H1 (cell line): ENCODE measurements at regions not wholly inside any gene's neighbourhood (a gene's known extent, or its start where the extent isn't known, plus 50 kb on each side); places are given as distances from the start of the nearest gene placed in this dataset.

Experiments
- HDAC6 ChIP-seq: IDR thresholded peaks from one replicate; pipeline ENCODE4 v1.7.1; 2012; ENCODE audit warnings: low read depth, mild to moderate bottlenecking, inconsistent platforms, low read length, moderate library complexity
- JUN ChIP-seq: IDR thresholded peaks from 2 replicates; pipeline ENCODE4 v1.6.1; 2011; ENCODE audit warnings: low read depth, mild to moderate bottlenecking, improper control_type of control experiment, low read length
- SP4 ChIP-seq: IDR thresholded peaks from 2 replicates; pipeline ENCODE4 v1.6.1; 2012; ENCODE audit warnings: low read length, inconsistent platforms
- TBP ChIP-seq: IDR thresholded peaks from 2 replicates; pipeline ENCODE4 v1.6.1; 2011; ENCODE audit warnings: low read depth, low read length, improper control_type of control experiment

DNA sequence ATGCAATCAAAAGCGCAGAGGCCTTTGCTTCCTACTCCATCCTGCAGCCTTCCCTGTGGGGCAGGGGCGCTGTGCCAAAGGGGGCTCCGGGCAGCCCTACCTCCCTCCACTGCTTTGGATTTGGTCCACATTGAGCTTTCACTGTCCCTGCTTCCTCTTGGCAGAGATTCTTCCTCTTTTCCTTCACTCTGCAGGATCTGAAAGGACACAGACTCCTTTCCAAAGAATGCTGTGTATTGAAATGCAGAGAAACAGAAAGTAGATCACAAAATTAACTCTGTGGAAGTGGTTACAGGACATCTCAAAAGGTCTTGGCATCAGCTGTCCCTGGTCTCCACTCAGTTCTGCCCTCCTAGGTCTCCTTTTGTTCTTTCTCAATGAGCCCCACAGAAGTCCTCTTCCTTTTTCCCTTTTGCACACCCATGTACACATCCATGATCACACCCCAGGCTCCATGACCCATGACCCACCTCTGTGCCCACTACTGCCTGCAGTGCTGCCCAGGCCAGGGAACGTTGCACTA lies 64.1 kb downstream of the CCR1 start (continued):
- TF ChIP-seq HDAC6 (no peak), TBP (no peak), SP4 (no peak), JUN (no peak)
